Neural cell (in vitro differentiated cells): ENCODE measurements at regions not wholly inside any gene's neighbourhood (a gene's known extent, or its start where the extent isn't known, plus 50 kb on each side); places are given as distances from the start of the nearest gene placed in this dataset.

ENCODE experiments used
- H2AFZ ChIP-seq: fragments of 200-600, 300-800 bp; sonication (generic), shearing (Covaris generic); 2 replicates; pipeline ENCODE4 v1.6.0; 2014; ENCODE audit warnings: low read depth, mild to moderate bottlenecking, antibody characterized with exemption, low read length, moderate library complexity
- H3F3A ChIP-seq: fragments of 200-600 bp; shearing (Covaris generic); 2 replicates; pipeline ENCODE4 v1.6.1; 2016; ENCODE audit warnings: mild to moderate bottlenecking, moderate library complexity, mixed read lengths, antibody characterized with exemption, low read length; ENCODE audit not compliant: insufficient read depth, poor library complexity, severe bottlenecking
- H3K27ac ChIP-seq: fragments of 200-600, 300-800 bp; sonication (generic), shearing (Covaris generic); 2 replicates; pipeline ENCODE4 v1.5.1; 2014; ENCODE audit warnings: mild to moderate bottlenecking, low read length, moderate library complexity
- H3K27me3 ChIP-seq: fragments of 300-800, 200-600 bp; sonication (generic), shearing (Covaris generic); 2 replicates; pipeline ENCODE4 v1.6.0; 2014; ENCODE audit warnings: mild to moderate bottlenecking, low read depth, low read length, moderate library complexity; ENCODE audit not compliant: insufficient read depth
- H3K36me3 ChIP-seq: fragments of 300-800, 200-600 bp; sonication (generic), shearing (Covaris generic); 2 replicates; pipeline ENCODE4 v1.5.1; 2014; ENCODE audit warnings: mild to moderate bottlenecking, antibody characterized with exemption, low read length, moderate library complexity; ENCODE audit not compliant: insufficient read depth
- H3K4me2 ChIP-seq: fragments of 300-800, 200-600 bp; sonication (generic), shearing (Covaris generic); 2 replicates; pipeline ENCODE4 v1.6.0; 2014; ENCODE audit warnings: mild to moderate bottlenecking, low read length
- H3K4me3 ChIP-seq: fragments of 300-800, 200-600 bp; sonication (generic), shearing (Covaris generic); 2 replicates; pipeline ENCODE4 v1.5.1; 2014; ENCODE audit warnings: mild to moderate bottlenecking, low read length, moderate library complexity
- H3K79me2 ChIP-seq: fragments of 200-600 bp; shearing (Covaris generic); replicated peaks from 2 replicates; pipeline ENCODE4 v1.6.0; 2014; ENCODE audit warnings: mild to moderate bottlenecking, low read length, moderate library complexity; ENCODE audit not compliant: insufficient read depth
- H3K9ac ChIP-seq: fragments of 300-800, 200-600 bp; sonication (generic), shearing (Covaris generic); 2 replicates; pipeline ENCODE4 v1.6.1; 2016; ENCODE audit warnings: mild to moderate bottlenecking, low read length, mixed read lengths
- H3K9me2 ChIP-seq: fragments of 200-600 bp; shearing (Covaris generic); 2 replicates; pipeline ENCODE4 v1.6.1; 2016; ENCODE audit warnings: mild to moderate bottlenecking, low read length, mixed read lengths; ENCODE audit not compliant: insufficient read depth
- H3K9me3 ChIP-seq: fragments of 200-600, 300-800 bp; sonication (generic), shearing (Covaris generic); 2 replicates; pipeline ENCODE4 v1.6.1; 2016; ENCODE audit warnings: mild to moderate bottlenecking, mixed run types, low read length, moderate library complexity, mixed read lengths
- H4K20me1 ChIP-seq: fragments of 200-600 bp; shearing (Covaris generic); 2 replicates; pipeline ENCODE4 v1.6.1; 2016; ENCODE audit warnings: mild to moderate bottlenecking, mixed run types; ENCODE audit not compliant: insufficient read depth
- EP300 ChIP-seq: fragments of 450-650 bp; conservative IDR thresholded peaks from 2 replicates; pipeline ENCODE4 v1.6.1; 2014; ENCODE audit warnings: antibody characterized with exemption, mild to moderate bottlenecking, moderate library complexity; ENCODE audit not compliant: poor library complexity, severe bottlenecking
- EZH2 ChIP-seq: fragments of 200-600, 300-800 bp; shearing (Covaris generic), sonication (generic); IDR thresholded peaks from 2 replicates; pipeline ENCODE4 v1.6.1; 2014; ENCODE audit warnings: antibody characterized with exemption, low read length, borderline replicate concordance, mild to moderate bottlenecking; ENCODE audit not compliant: insufficient read depth, poor library complexity, severe bottlenecking
- MXI1 ChIP-seq: fragments of 450-650 bp; conservative IDR thresholded peaks from 2 replicates; pipeline ENCODE4 v1.6.1; 2014; ENCODE audit warnings: antibody characterized with exemption, mild to moderate bottlenecking; ENCODE audit not compliant: poor library complexity, severe bottlenecking
- POLR2AphosphoS5 ChIP-seq: IDR thresholded peaks from 2 replicates; pipeline ENCODE4 v1.6.1; 2012
- RAD21 ChIP-seq: fragments of 450-650 bp; conservative IDR thresholded peaks from 2 replicates; pipeline ENCODE4 v1.6.1; 2014; ENCODE audit warnings: antibody characterized with exemption, mild to moderate bottlenecking, moderate library complexity
- SMC3 ChIP-seq: fragments of 450-650 bp; conservative IDR thresholded peaks from 2 replicates; pipeline ENCODE4 v1.6.1; 2014; ENCODE audit warnings: antibody characterized with exemption, mild to moderate bottlenecking, moderate library complexity; ENCODE audit not compliant: poor library complexity
- TAF1 ChIP-seq: IDR thresholded peaks from 2 replicates; pipeline ENCODE4 v1.6.1; 2012; ENCODE audit warnings: low read depth
- TF ChIP-seq, protein P1 (sequence below): IDR thresholded peaks from 2 replicates; pipeline ENCODE4 v1.6.1; 2012; ENCODE audit warnings: borderline replicate concordance
- TF ChIP-seq, protein P2 (sequence below): fragments of 450-650 bp; IDR thresholded peaks from 2 replicates; pipeline ENCODE4 v1.5.1; 2014; ENCODE audit warnings: antibody characterized with exemption, mild to moderate bottlenecking, moderate library complexity; ENCODE audit not compliant: poor library complexity, severe bottlenecking

- Histone ChIP-seq H4K20me1 (no peaks in the 10 kb centered on the region), H3K27me3 (no peaks in the 10 kb centered on the region), H3K9me3 (no peaks in the 10 kb centered on the region), H3K9ac (no peak overlapping the region), H2AFZ (no peak overlapping the region), H3K4me3 (no peak overlapping the region), H3K27ac (no peak overlapping the region), H3K79me2 (no peaks in the 10 kb centered on the region), H3K9me2 (no peaks in the 10 kb centered on the region), H3K4me2 (no peak overlapping the region), H3K36me3 (no peaks in the 10 kb centered on the region), H3F3A (no peaks in the 10 kb centered on the region)
- no peak for TF ChIP-seq POLR2AphosphoS5
- no peak for TF ChIP-seq MXI1
- no peak for TF ChIP-seq SMC3
- TF ChIP-seq EZH2, result no peak
- TF ChIP-seq RAD21, result no peak
- TF ChIP-seq, protein P1, sequence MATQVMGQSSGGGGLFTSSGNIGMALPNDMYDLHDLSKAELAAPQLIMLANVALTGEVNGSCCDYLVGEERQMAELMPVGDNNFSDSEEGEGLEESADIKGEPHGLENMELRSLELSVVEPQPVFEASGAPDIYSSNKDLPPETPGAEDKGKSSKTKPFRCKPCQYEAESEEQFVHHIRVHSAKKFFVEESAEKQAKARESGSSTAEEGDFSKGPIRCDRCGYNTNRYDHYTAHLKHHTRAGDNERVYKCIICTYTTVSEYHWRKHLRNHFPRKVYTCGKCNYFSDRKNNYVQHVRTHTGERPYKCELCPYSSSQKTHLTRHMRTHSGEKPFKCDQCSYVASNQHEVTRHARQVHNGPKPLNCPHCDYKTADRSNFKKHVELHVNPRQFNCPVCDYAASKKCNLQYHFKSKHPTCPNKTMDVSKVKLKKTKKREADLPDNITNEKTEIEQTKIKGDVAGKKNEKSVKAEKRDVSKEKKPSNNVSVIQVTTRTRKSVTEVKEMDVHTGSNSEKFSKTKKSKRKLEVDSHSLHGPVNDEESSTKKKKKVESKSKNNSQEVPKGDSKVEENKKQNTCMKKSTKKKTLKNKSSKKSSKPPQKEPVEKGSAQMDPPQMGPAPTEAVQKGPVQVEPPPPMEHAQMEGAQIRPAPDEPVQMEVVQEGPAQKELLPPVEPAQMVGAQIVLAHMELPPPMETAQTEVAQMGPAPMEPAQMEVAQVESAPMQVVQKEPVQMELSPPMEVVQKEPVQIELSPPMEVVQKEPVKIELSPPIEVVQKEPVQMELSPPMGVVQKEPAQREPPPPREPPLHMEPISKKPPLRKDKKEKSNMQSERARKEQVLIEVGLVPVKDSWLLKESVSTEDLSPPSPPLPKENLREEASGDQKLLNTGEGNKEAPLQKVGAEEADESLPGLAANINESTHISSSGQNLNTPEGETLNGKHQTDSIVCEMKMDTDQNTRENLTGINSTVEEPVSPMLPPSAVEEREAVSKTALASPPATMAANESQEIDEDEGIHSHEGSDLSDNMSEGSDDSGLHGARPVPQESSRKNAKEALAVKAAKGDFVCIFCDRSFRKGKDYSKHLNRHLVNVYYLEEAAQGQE, result no peak
- no peak for TF ChIP-seq EP300
- TF ChIP-seq, protein P2, sequence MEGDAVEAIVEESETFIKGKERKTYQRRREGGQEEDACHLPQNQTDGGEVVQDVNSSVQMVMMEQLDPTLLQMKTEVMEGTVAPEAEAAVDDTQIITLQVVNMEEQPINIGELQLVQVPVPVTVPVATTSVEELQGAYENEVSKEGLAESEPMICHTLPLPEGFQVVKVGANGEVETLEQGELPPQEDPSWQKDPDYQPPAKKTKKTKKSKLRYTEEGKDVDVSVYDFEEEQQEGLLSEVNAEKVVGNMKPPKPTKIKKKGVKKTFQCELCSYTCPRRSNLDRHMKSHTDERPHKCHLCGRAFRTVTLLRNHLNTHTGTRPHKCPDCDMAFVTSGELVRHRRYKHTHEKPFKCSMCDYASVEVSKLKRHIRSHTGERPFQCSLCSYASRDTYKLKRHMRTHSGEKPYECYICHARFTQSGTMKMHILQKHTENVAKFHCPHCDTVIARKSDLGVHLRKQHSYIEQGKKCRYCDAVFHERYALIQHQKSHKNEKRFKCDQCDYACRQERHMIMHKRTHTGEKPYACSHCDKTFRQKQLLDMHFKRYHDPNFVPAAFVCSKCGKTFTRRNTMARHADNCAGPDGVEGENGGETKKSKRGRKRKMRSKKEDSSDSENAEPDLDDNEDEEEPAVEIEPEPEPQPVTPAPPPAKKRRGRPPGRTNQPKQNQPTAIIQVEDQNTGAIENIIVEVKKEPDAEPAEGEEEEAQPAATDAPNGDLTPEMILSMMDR, result no peak
- TF ChIP-seq TAF1, result no peak
These were observed 232.3 kb upstream of the IRX2 start for GRCh38 chr5:2983583-2984300.

DNA sequence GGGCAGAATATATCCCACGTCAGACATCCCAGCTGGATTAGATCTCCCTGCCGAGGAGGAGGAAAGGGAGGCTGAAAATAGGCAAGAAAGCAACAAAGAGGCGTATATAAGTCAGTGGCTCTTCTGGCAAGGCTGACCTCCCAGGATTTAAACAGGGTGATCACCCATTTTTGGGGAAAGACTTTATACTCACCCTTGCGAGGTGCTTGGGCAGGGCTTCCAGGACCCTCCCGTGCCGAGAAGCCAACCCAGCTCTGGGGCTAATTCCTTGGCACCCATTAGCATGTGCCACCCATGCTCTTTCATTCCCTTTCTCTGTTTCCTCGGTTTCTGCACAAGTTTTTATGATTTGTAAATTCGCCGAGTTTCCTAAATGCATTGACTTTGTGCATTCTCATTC lies 230.2 kb upstream of the IRX2 start:
- TF ChIP-seq SMC3, result no peak
- TF ChIP-seq MXI1, result no peak
- no peak for TF ChIP-seq POLR2AphosphoS5
- TF ChIP-seq TAF1, result no peak
- no peak for TF ChIP-seq EP300
- no peak for TF ChIP-seq EZH2
- Histone ChIP-seq H4K20me1 (no peaks in the 10 kb centered on the region), H3F3A (no peaks in the 10 kb centered on the region), H3K27me3 (no peaks in the 10 kb centered on the region), H2AFZ (no peak overlapping the region), H3K4me3 (no peak overlapping the region), H3K79me2 (no peaks in the 10 kb centered on the region), H3K9me3 (peaks cover 3% of the 10 kb centered on the region), H3K27ac (no peak overlapping the region), H3K4me2 (no peak overlapping the region), H3K9me2 (no peaks in the 10 kb centered on the region), H3K36me3 (no peaks in the 10 kb centered on the region), H3K9ac (no peak overlapping the region)
